NT2/D1 (cell line): ENCODE measurements at regions not wholly inside any gene's neighbourhood (a gene's known extent, or its start where the extent isn't known, plus 50 kb on each side); places are given as distances from the start of the nearest gene placed in this dataset.

Experiments used
- YY1 ChIP-seq: IDR thresholded peaks from 2 replicates; pipeline ENCODE4 v1.6.1; 2011; ENCODE audit not compliant: insufficient read length, insufficient read depth
- ZNF274 ChIP-seq: IDR thresholded peaks from 2 replicates; pipeline ENCODE4 v1.6.1; 2011; ENCODE audit warnings: mild to moderate bottlenecking, low read depth, low read length

- TF ChIP-seq ZNF274 (no peak), YY1 (no peak)
These were observed 117.2 kb downstream of the CAAP1 start for GRCh38 chr9:26775391-26775790.
